CD4-positive, alpha-beta T cell treated with Interleukin-2 at 100 ng/mL for 4 hours (primary cell): ENCODE measurements at regions not wholly inside any gene's neighbourhood (a gene's known extent, or its start where the extent isn't known, plus 50 kb on each side); places are given as distances from the start of the nearest gene placed in this dataset.
"Not testable (repeated sequence)": the region's sequence is repeated elsewhere in the genome, so short reads cannot be mapped to it uniquely, and the experiment has no call there.

Experiments
- DNase-seq: peaks from one replicate; pipeline ENCODE4 v3.0.0-alpha.2; 2020; ENCODE audit warnings: low spot score

GRCh38 chr18:60319129-60319528, 53.4 kb downstream of the MC4R start:
- no peak for DNase-seq

DNA sequence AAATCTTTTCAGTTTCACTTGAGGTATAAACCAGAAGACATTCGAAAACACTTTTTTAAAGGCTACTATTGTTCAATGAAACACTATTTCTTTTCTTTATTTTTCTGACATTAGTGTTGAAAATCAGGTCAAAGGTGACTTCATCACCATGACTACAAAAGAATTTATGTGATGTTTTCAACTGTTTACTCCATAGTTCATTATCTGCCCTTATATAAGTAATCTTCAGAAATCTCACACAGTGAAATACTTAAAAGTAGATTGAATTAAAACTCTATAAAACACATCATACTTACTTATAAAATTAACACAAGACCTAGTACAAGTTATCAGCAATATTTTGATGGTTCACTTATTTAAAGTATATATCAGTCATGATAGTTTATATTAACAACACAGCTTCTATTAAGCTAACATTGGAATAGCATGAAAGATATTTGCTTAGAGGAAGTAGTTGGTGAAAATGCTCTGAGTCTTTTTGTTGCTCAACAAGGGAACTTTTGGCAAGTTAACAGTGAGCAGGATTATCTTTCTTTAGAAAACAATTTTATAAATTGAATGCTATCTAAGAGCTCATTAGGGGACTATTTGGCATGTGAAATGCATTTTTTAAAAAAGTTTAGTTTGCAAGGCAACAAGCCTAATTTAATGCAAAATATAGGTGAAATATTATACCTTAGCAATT, 60.8 kb downstream of the MC4R start:
- DNase-seq = no peak

GRCh38 chr18:60295674-60296073, 76.9 kb downstream of the MC4R start:
- DNase-seq = no peak

DNA sequence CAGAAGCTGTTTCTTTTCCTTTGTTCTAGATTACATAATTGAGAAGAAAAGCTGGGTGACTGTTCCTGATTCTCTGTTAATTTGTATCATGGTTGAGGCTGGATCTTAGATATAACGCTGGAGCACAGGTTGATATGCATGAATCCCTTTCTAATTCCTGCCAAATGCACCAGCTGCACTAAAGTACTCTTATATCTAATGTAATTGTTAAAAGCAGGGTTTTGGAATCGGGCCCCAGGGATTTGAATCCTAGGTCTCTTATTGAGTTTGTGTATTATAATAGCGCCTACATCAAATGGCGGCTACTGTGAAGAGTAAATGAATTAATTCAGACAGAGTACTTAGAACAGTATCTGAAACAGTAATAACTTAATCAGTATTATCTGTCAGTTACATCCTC, 80.4 kb downstream of the MC4R start:
- DNase-seq = no peak

GRCh38 chr18:60279391-60279790, 93.2 kb downstream of the MC4R start:
- no peak for DNase-seq

DNA sequence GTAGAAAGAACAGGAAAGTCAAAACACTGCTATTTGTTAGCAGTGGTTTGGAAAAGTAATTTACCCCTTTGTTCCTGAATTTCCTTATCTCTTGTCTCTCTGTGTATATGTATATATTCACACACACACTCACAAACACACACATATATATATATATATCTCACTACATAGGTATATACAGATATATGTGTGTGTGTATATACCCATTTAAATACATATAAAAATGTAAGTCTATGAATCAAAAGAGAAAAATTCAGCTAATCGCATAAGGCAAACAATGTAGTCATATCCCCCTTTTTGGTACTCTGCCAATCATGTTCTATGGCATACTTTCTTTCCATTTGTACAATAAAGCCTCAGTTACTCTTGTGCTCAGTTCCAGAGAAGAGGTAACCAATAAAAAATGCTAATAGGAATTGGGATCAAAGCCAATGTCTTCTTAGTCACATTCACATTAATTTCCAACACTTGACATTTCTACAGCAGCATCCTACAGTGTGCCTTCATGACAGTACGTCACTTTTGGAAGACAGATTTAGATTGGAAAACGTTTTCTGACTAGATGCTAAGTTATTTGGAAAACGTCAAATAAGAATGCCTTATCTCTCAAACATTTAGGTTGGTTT, 94.6 kb downstream of the MC4R start:
- no peak for DNase-seq

- DNase-seq = no peak
Observed at GRCh38 chr18:60267391-60268058, 105.0 kb downstream of the MC4R start.

- DNase-seq = no peak
Observed at GRCh38 chr18:60266558-60266957, 106.0 kb downstream of the MC4R start.

GRCh38 chr18:60259052-60259681, 113.4 kb downstream of the MC4R start:
- DNase-seq = no peak

- DNase-seq = no peak
Observed at GRCh38 chr18:60249388-60249787, 123.2 kb downstream of the MC4R start.

- no peak for DNase-seq
Observed at GRCh38 chr18:60248336-60249330, 123.9 kb downstream of the MC4R start.

DNA sequence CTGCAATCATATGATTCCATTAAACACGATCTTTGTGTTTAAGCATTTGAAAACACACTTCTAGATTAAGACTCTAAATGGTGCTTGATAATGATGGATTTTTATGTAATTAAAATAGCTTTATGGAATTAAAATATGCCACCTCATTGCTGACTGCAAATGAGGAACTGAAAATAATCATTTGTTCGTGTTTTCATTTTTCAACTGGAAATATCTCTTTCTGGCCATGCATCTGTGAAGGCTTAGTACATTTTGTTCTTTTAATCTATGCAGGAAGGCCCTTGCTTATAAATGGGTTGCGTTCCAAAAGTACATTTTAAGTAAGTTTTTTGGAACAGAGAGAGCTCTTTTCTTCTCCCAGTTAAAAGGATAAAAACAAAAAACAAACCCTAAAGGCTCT, 125.5 kb downstream of the MC4R start:
- no peak for DNase-seq

DNA sequence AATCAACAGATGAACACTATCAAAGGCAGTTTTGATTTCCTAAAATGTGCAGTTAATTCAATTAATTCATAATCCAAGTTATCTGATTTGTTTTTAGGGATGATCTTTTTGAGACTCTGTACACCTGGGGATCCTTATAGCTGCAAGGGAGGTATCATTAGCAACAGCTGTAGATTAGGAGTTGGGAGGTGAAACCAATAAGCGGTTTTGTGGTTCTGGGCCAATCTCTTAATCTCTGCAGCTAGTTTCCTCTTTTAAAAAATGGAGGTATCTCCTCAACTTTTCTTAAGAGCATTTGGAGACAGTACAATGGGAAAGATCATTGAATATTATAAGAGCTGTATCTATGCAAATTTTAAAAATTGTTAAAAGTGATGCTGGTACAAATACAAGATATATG, 126.0 kb downstream of the MC4R start:
- DNase-seq = no peak

- DNase-seq = no peak
Observed at GRCh38 chr18:60245096-60245495, 127.5 kb downstream of the MC4R start.

DNA sequence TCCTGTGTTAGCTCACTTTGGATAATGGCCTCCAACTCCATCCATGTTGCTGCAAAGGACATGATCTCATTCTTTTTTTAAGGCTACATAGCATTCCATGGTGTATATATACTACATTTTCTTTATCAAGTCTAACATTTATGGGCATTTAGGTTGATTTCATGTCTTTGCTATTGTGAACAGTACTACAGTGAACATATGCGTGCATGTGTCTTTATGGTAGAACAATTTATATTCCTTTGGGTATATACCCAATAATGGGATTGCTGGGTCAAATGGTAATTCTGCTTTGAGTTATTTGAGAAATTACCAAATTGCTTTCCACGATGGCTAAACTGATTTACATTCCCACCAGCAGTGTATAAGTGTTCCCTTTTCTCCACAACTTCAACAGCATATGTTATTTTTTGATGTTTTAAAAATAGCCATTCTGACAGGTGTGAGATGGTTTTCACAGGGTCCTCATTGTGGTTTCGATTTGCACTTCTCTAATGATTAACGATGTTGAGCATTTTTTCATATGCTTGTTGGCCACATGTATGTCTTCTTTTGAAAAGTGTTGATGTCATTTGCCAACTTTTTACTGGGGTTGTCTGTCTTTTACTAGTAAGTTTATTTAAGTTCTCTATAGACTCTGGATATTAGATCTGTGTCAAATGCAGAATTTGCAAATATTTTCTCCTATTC, 133.4 kb downstream of the MC4R start:
- not testable (repeated sequence) for DNase-seq

DNA sequence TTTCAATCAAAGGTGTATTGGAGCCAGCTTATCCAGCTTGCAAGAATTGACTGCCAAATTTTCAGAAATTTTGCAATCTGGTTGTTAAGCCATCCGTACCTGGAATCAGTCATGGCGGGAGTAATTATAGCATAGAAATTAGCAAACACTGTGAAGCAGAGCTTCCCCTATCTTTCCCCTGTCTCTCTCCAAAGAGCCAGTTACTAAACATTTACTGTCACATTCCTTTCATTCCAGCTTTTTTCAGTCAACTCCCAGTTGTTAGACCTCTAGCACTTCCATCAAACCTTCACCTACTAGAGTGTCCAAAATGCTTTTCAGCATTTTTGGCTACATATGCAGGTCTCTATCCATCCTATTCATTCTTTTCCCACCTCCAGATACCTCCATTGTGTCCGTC, 137.4 kb downstream of the MC4R start:
- no peak for DNase-seq

DNA sequence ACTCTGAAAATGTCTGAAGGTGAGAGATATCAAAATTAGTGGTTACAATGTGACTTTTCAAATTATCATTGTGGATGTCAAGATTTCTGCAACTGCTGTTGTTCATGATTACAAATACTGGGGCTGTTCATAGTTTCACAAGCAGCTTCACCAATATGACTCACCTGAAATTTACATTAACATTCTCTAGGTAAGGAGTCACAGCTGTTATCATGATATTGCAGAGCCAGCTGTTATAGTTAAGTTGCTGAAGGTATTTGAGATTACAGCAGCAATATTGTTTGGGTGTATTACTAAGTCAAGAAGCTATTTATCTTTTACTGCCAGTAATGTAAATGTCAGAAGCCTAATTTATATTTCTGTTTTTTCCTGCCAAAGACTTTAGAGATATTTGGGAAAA, 140.0 kb downstream of the MC4R start:
- no peak for DNase-seq

- DNase-seq = no peak
Observed at GRCh38 chr18:60228609-60229595, 143.7 kb downstream of the MC4R start.

DNA sequence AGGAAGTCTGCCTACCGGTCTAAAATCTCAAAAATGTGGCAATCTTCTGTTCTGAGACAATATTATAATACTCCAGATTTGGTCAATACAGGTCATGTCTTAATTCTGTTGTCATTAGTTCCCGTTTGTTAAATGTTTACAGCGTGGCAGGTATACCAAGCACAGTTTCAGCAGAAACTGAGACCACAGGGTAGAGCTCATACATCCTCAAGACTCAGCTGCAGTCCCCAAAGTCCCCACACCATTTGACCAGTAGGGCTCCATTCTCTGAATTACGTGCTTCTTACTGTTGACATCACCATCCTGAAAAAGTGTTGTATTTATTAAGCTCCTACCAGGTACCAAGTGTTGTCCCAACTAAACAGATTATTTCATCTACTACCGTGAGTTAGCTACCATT, 157.1 kb downstream of the MC4R start:
- DNase-seq = no peak

DNA sequence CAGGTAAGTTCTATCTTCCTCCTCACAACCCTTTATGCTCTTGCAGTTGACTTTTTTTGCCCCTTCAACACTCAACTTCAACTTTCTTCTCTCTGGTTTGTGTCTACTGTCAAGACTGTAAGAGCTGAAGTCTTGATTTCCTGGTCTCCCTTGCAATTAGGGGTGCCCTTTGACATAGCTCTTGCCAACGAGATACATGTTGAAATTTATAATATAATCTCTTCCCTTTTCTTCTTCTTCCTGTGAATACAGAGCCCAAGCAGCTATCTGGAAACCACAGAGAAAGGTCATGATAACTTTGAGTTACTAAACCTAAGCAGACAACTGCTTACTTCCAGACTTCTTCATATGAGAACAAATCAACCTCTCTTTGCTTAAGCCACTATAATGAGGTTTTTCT, 163.5 kb downstream of the MC4R start:
- DNase-seq = no peak
